ENCODE measurements at regions not wholly inside any gene's neighbourhood (a gene's known extent, or its start where the extent isn't known, plus 50 kb on each side); places are given as distances from the start of the nearest gene placed in this dataset.
"Not testable (repeated sequence)": the region's sequence is repeated elsewhere in the genome, so short reads cannot be mapped to it uniquely, and the experiment has no call there.

GRCh38 chr16:88184566-88185355 lies 198.0 kb upstream of the ZNF469 start:
- TF ChIP-seq, protein P1, sequence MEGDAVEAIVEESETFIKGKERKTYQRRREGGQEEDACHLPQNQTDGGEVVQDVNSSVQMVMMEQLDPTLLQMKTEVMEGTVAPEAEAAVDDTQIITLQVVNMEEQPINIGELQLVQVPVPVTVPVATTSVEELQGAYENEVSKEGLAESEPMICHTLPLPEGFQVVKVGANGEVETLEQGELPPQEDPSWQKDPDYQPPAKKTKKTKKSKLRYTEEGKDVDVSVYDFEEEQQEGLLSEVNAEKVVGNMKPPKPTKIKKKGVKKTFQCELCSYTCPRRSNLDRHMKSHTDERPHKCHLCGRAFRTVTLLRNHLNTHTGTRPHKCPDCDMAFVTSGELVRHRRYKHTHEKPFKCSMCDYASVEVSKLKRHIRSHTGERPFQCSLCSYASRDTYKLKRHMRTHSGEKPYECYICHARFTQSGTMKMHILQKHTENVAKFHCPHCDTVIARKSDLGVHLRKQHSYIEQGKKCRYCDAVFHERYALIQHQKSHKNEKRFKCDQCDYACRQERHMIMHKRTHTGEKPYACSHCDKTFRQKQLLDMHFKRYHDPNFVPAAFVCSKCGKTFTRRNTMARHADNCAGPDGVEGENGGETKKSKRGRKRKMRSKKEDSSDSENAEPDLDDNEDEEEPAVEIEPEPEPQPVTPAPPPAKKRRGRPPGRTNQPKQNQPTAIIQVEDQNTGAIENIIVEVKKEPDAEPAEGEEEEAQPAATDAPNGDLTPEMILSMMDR (IDR thresholded peaks at IDR 0.05 in 4 of 5, conservative IDR thresholded peaks at IDR 0.05 in 1 of 5), result not testable (repeated sequence)
- not testable (repeated sequence) for TF ChIP-seq POLR2A (IDR thresholded peaks at IDR 0.05)

Data from gastrocnemius medialis (tissue), 4 donors.